WTC11 (cell line): ENCODE measurements at regions not wholly inside any gene's neighbourhood (a gene's known extent, or its start where the extent isn't known, plus 50 kb on each side); places are given as distances from the start of the nearest gene placed in this dataset.

Source experiments
- ATAC-seq: fragments of 200-7000 bp; cut with Tn5 transposase; 2 replicates; pipeline ENCODE4 v1.10.0; 2021; ENCODE audit warnings: mild to moderate bottlenecking, moderate library complexity
- CTCF ChIA-PET: fragments of 300-600 bp; sonication (Branson Sonifier 250); formaldehyde crosslinking; loops from one replicate; lab custom pipeline; 2021; ENCODE audit warnings: antibody characterized with exemption; lab: Charles Lee
- POLR2A ChIA-PET: fragments of 350-600 bp; sonication (Branson Sonifier 250); formaldehyde crosslinking; loops from one replicate; lab custom pipeline; 2021; ENCODE audit warnings: antibody characterized with exemption; lab: Charles Lee
- DNase-seq: peaks from one replicate; pipeline ENCODE4 v3.0.0; 2021; ENCODE audit warnings: low spot score
- H3K27ac Mint-ChIP-seq: 2 replicates; pipeline ENCODE4 v1.8.0; 2021; ENCODE audit warnings: mixed read lengths
- H3K27me3 Mint-ChIP-seq: 2 replicates; pipeline ENCODE4 v1.8.0; 2021; ENCODE audit warnings: low read depth, mild to moderate bottlenecking, moderate library complexity, mixed read lengths
- H3K36me3 Mint-ChIP-seq: 2 replicates; pipeline ENCODE4 v1.8.0; 2021; ENCODE audit warnings: mixed read lengths
- H3K4me1 Mint-ChIP-seq: 2 replicates; pipeline ENCODE4 v1.8.0; 2022; ENCODE audit warnings: mixed read lengths
- H3K4me3 Mint-ChIP-seq: 2 replicates; pipeline ENCODE4 v1.8.0; 2021; ENCODE audit warnings: mild to moderate bottlenecking, moderate library complexity, mixed read lengths
- H3K9me3 Mint-ChIP-seq: 2 replicates; pipeline ENCODE4 v1.8.0; 2021; ENCODE audit warnings: mixed read lengths
- ATF1 ChIP-seq: sonication (generic); formaldehyde crosslinking; IDR thresholded peaks from 2 replicates; pipeline ENCODE4 v1.8.1; 2023; ENCODE audit warnings: mild to moderate bottlenecking, moderate library complexity, missing genetic modification reagents
- CREM ChIP-seq: sonication (generic); formaldehyde crosslinking; IDR thresholded peaks from 2 replicates; pipeline ENCODE4 v1.8.1; 2022; ENCODE audit warnings: mild to moderate bottlenecking, missing genetic modification reagents, moderate library complexity
- ELF4 ChIP-seq: sonication (generic); formaldehyde crosslinking; IDR thresholded peaks from 2 replicates; pipeline ENCODE4 v1.8.1; 2022; ENCODE audit warnings: low read depth, mild to moderate bottlenecking, moderate library complexity, missing genetic modification reagents
- EMX1 ChIP-seq: fragments of 250-450 bp; sonication (Bioruptor Pico); IDR thresholded peaks from 2 replicates; pipeline ENCODE4 v1.8.0; 2021; ENCODE audit warnings: mild to moderate bottlenecking
- FOXK1 ChIP-seq: sonication (generic); formaldehyde crosslinking; IDR thresholded peaks from 2 replicates; pipeline ENCODE4 v1.8.0; 2022; ENCODE audit warnings: mild to moderate bottlenecking, moderate library complexity, missing genetic modification reagents
- GABPB1 ChIP-seq: sonication (generic); formaldehyde crosslinking; IDR thresholded peaks from 2 replicates; pipeline ENCODE4 v1.8.1; 2023; ENCODE audit warnings: mild to moderate bottlenecking, missing genetic modification reagents
- GTF2I ChIP-seq: fragments of 250-450 bp; sonication (Bioruptor Pico); conservative IDR thresholded peaks from 2 replicates; pipeline ENCODE4 v1.4.0; 2021; ENCODE audit warnings: mild to moderate bottlenecking
- IRF2 ChIP-seq: sonication (generic); formaldehyde crosslinking; IDR thresholded peaks from 2 replicates; pipeline ENCODE4 v1.8.0; 2022; ENCODE audit warnings: low read depth, missing genetic modification reagents, borderline replicate concordance
- NR2C2 ChIP-seq: sonication (generic); formaldehyde crosslinking; IDR thresholded peaks from 2 replicates; pipeline ENCODE4 v1.8.0; 2022; ENCODE audit warnings: mild to moderate bottlenecking, missing genetic modification reagents
- OVOL2 ChIP-seq: fragments of 250-450 bp; sonication (Bioruptor Pico); IDR thresholded peaks from 2 replicates; pipeline ENCODE4 v1.9.0; 2021; ENCODE audit warnings: mild to moderate bottlenecking, borderline replicate concordance
- RELA ChIP-seq: sonication (generic); formaldehyde crosslinking; IDR thresholded peaks from 2 replicates; pipeline ENCODE4 v1.8.1; 2022; ENCODE audit warnings: missing genetic modification reagents, mild to moderate bottlenecking, borderline replicate concordance
- RORB ChIP-seq: fragments of 250-450 bp; sonication (Bioruptor Pico); IDR thresholded peaks from 2 replicates; pipeline ENCODE4 v1.9.0; 2021; ENCODE audit warnings: mild to moderate bottlenecking
- SP1 ChIP-seq: sonication (generic); formaldehyde crosslinking; conservative IDR thresholded peaks from 2 replicates; pipeline ENCODE4 v1.8.1; 2022; ENCODE audit warnings: missing genetic modification reagents
- TCF7 ChIP-seq: sonication (generic); formaldehyde crosslinking; IDR thresholded peaks from 2 replicates; pipeline ENCODE4 v1.8.0; 2022; ENCODE audit warnings: mild to moderate bottlenecking, low read depth, missing genetic modification reagents, moderate library complexity
- TP53 ChIP-seq: sonication (generic); formaldehyde crosslinking; IDR thresholded peaks from 2 replicates; pipeline ENCODE4 v1.8.1; 2023; ENCODE audit warnings: mild to moderate bottlenecking, missing genetic modification reagents
- ZNF219 ChIP-seq: sonication (generic); formaldehyde crosslinking; IDR thresholded peaks from 2 replicates; pipeline ENCODE4 v1.8.0; 2023; ENCODE audit warnings: missing genetic modification reagents, mild to moderate bottlenecking, borderline replicate concordance
- ZNF263 ChIP-seq: sonication (generic); formaldehyde crosslinking; IDR thresholded peaks from 2 replicates; pipeline ENCODE4 v1.8.1; 2022; ENCODE audit warnings: low read depth, mild to moderate bottlenecking, moderate library complexity, missing genetic modification reagents
- ZNF317 ChIP-seq: sonication (generic); formaldehyde crosslinking; IDR thresholded peaks from 2 replicates; pipeline ENCODE4 v1.8.1; 2023; ENCODE audit warnings: low read depth, mild to moderate bottlenecking, moderate library complexity, missing genetic modification reagents, borderline replicate concordance
- TF ChIP-seq, protein P1 (sequence below): sonication (generic); formaldehyde crosslinking; IDR thresholded peaks from 2 replicates; pipeline ENCODE4 v1.8.0; 2022; ENCODE audit warnings: mild to moderate bottlenecking, missing genetic modification reagents
- TF ChIP-seq, protein P2 (sequence below): sonication (generic); formaldehyde crosslinking; IDR thresholded peaks from 2 replicates; pipeline ENCODE4 v1.8.1; 2022; ENCODE audit warnings: mild to moderate bottlenecking, moderate library complexity, missing genetic modification reagents
- TF ChIP-seq, protein P3 (sequence below): sonication (generic); formaldehyde crosslinking; IDR thresholded peaks from 2 replicates; pipeline ENCODE4 v1.8.1; 2022; ENCODE audit warnings: mild to moderate bottlenecking, missing genetic modification reagents, moderate library complexity, borderline replicate concordance
- TF ChIP-seq, protein P4 (sequence below): sonication (generic); formaldehyde crosslinking; conservative IDR thresholded peaks from 2 replicates; pipeline ENCODE4 v1.8.1; 2023; ENCODE audit warnings: mild to moderate bottlenecking, low read depth, missing genetic modification reagents, moderate library complexity
- TF ChIP-seq, protein P5 (sequence below): sonication (generic); formaldehyde crosslinking; IDR thresholded peaks from 2 replicates; pipeline ENCODE4 v1.8.0; 2022; ENCODE audit warnings: mild to moderate bottlenecking, missing genetic modification reagents
- TF ChIP-seq, protein P6 (sequence below): fragments of 250-450 bp; sonication (Bioruptor Pico); IDR thresholded peaks from 2 replicates; pipeline ENCODE4 v1.9.0; 2021; ENCODE audit warnings: moderate library complexity, mild to moderate bottlenecking, inconsistent platforms, borderline replicate concordance
- TF ChIP-seq, protein P7 (sequence below): sonication (generic); formaldehyde crosslinking; conservative IDR thresholded peaks from 2 replicates; pipeline ENCODE4 v1.8.1; 2022; ENCODE audit warnings: mild to moderate bottlenecking, missing genetic modification reagents
- TF ChIP-seq, protein P8 (sequence below): fragments of 250-450 bp; sonication (Bioruptor Pico); conservative IDR thresholded peaks from 2 replicates; pipeline ENCODE4 v1.9.0; 2021; ENCODE audit warnings: mild to moderate bottlenecking

DNA sequence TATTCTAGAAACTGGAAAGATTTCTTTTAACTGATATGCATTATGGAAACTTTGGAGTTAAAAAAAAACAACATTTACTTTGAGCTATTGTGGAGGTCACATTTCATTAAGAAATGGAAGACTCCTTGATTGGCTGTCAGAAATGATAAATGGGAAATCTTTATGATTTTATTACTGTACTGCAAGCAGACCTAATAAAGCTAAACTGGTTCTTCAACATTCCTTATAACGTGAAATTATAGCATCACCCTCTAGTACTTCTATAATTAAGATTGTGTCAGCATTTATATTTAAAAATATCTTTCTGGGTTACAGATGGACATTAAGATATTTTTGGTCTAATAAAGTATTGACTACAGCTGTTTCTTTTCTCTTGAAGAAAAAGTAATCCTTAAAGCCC lies 213.8 kb upstream of the PACRGL start (continued):
- TF ChIP-seq ATF1 (CRISPR knock-in tag) (no peak), OVOL2 (CRISPR knock-in tag) (no peak), ZNF263 (no peak)
- TF ChIP-seq, protein P1, sequence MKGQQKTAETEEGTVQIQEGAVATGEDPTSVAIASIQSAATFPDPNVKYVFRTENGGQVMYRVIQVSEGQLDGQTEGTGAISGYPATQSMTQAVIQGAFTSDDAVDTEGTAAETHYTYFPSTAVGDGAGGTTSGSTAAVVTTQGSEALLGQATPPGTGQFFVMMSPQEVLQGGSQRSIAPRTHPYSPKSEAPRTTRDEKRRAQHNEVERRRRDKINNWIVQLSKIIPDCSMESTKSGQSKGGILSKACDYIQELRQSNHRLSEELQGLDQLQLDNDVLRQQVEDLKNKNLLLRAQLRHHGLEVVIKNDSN (CRISPR knock-in tag): no peak

DNA sequence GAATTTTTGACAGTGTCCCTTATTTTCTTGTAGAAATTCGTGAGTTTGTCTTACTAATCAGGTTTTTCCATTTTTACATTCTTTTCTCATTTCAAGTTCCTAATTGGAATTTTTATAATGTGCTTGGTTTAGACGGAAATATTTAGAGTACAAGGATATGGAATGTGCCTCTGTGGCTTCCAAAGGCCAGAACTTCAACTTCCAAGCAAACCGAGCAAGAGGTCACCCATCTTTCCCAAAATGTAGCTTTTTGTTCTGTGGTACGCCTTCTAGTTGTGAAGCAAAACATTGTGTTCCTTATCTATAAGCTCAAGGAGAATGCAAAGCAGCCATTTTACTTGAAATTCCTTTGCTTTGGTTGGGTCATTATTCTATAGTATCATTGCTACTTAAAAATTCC lies 212.8 kb upstream of the PACRGL start:
- CTCF ChIA-PET: interaction anchor here (0.6 to 0.8 kb wide), 2 partner anchors 125 to 209 kb away, joined by 3 to 4 read pairs; no protein-coding TSS in a partner anchor
- H3K4me3 Mint-ChIP-seq: no peak overlapping the region
- no peaks in the 10 kb centered on the region for H3K36me3 Mint-ChIP-seq
- no peaks in the 10 kb centered on the region for H3K4me1 Mint-ChIP-seq
- no peaks in the 10 kb centered on the region for H3K9me3 Mint-ChIP-seq
- no peak for DNase-seq
- H3K27me3 Mint-ChIP-seq: no peaks in the 10 kb centered on the region
- TF ChIP-seq GTF2I (CRISPR knock-in tag) (no peak), CREM (no peak), SP1 (CRISPR knock-in tag) (no peak), FOXK1 (CRISPR knock-in tag) (no peak), RELA (CRISPR knock-in tag) (no peak), GABPB1 (no peak), IRF2 (CRISPR knock-in tag) (no peak), EMX1 (no peak), ELF4 (CRISPR knock-in tag) (no peak)
- TF ChIP-seq, protein P2, sequence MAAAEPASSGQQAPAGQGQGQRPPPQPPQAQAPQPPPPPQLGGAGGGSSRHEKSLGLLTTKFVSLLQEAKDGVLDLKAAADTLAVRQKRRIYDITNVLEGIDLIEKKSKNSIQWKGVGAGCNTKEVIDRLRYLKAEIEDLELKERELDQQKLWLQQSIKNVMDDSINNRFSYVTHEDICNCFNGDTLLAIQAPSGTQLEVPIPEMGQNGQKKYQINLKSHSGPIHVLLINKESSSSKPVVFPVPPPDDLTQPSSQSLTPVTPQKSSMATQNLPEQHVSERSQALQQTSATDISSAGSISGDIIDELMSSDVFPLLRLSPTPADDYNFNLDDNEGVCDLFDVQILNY: no peak
- TF ChIP-seq, protein P3, sequence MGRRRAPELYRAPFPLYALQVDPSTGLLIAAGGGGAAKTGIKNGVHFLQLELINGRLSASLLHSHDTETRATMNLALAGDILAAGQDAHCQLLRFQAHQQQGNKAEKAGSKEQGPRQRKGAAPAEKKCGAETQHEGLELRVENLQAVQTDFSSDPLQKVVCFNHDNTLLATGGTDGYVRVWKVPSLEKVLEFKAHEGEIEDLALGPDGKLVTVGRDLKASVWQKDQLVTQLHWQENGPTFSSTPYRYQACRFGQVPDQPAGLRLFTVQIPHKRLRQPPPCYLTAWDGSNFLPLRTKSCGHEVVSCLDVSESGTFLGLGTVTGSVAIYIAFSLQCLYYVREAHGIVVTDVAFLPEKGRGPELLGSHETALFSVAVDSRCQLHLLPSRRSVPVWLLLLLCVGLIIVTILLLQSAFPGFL: no peak
- TF ChIP-seq, protein P4, sequence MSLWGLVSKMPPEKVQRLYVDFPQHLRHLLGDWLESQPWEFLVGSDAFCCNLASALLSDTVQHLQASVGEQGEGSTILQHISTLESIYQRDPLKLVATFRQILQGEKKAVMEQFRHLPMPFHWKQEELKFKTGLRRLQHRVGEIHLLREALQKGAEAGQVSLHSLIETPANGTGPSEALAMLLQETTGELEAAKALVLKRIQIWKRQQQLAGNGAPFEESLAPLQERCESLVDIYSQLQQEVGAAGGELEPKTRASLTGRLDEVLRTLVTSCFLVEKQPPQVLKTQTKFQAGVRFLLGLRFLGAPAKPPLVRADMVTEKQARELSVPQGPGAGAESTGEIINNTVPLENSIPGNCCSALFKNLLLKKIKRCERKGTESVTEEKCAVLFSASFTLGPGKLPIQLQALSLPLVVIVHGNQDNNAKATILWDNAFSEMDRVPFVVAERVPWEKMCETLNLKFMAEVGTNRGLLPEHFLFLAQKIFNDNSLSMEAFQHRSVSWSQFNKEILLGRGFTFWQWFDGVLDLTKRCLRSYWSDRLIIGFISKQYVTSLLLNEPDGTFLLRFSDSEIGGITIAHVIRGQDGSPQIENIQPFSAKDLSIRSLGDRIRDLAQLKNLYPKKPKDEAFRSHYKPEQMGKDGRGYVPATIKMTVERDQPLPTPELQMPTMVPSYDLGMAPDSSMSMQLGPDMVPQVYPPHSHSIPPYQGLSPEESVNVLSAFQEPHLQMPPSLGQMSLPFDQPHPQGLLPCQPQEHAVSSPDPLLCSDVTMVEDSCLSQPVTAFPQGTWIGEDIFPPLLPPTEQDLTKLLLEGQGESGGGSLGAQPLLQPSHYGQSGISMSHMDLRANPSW (CRISPR knock-in tag): no peak
- TF ChIP-seq, protein P5, sequence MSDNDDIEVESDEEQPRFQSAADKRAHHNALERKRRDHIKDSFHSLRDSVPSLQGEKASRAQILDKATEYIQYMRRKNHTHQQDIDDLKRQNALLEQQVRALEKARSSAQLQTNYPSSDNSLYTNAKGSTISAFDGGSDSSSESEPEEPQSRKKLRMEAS (CRISPR knock-in tag): no peak
- no peak overlapping the region for H3K27ac Mint-ChIP-seq
- POLR2A ChIA-PET: no interaction called here
- no peak for ATAC-seq

DNA sequence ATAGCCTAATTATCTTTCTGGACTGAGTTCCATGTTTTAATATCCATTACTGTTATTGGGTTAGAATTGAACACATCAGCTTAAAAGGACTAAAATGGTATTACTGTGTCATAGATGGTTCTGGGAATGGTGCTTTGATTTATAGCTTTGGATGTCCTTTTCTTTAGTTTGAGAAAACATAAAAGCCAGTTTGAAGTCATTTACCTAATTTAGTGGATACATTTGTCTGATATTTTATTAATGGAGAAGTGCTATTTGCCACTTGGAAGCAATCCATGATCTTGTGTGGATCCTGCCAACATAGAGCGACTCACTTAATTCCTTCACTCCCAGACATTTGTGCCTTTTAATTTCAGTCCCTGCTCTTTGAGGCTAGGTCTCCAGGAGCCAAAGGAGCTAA lies 212.4 kb upstream of the PACRGL start:
- no peak for ATAC-seq
- H3K4me3 Mint-ChIP-seq: no peak overlapping the region
- H3K27ac Mint-ChIP-seq: no peak overlapping the region
- CTCF ChIA-PET: interaction anchor here (0.8 kb wide), 1 partner anchor 126 kb away, joined by 3 read pairs; no protein-coding TSS in a partner anchor
- DNase-seq: no peak
- no peaks in the 10 kb centered on the region for H3K27me3 Mint-ChIP-seq
- H3K9me3 Mint-ChIP-seq: no peaks in the 10 kb centered on the region
- no peaks in the 10 kb centered on the region for H3K36me3 Mint-ChIP-seq
- H3K4me1 Mint-ChIP-seq: no peaks in the 10 kb centered on the region
- POLR2A ChIA-PET: no interaction called here
- no peak for TF ChIP-seq GTF2I (CRISPR knock-in tag)
- TF ChIP-seq RORB (CRISPR knock-in tag): no peak
- no peak for TF ChIP-seq NR2C2 (CRISPR knock-in tag)
- no peak for TF ChIP-seq TCF7 (CRISPR knock-in tag)
- TF ChIP-seq, protein P6, sequence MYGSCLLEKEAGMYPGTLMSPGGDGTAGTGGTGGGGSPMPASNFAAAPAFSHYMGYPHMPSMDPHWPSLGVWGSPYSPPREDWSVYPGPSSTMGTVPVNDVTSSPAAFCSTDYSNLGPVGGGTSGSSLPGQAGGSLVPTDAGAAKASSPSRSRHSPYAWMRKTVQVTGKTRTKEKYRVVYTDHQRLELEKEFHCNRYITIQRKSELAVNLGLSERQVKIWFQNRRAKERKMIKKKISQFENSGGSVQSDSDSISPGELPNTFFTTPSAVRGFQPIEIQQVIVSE (CRISPR knock-in tag): no peak
- TF ChIP-seq ZNF317 (CRISPR knock-in tag): no peak
- TF ChIP-seq, protein P1 (CRISPR knock-in tag): no peak
- no peak for TF ChIP-seq ZNF219 (CRISPR knock-in tag)
- TF ChIP-seq TP53: no peak
- TF ChIP-seq, protein P7, sequence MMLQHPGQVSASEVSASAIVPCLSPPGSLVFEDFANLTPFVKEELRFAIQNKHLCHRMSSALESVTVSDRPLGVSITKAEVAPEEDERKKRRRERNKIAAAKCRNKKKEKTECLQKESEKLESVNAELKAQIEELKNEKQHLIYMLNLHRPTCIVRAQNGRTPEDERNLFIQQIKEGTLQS (CRISPR knock-in tag): no peak
- TF ChIP-seq, protein P8, sequence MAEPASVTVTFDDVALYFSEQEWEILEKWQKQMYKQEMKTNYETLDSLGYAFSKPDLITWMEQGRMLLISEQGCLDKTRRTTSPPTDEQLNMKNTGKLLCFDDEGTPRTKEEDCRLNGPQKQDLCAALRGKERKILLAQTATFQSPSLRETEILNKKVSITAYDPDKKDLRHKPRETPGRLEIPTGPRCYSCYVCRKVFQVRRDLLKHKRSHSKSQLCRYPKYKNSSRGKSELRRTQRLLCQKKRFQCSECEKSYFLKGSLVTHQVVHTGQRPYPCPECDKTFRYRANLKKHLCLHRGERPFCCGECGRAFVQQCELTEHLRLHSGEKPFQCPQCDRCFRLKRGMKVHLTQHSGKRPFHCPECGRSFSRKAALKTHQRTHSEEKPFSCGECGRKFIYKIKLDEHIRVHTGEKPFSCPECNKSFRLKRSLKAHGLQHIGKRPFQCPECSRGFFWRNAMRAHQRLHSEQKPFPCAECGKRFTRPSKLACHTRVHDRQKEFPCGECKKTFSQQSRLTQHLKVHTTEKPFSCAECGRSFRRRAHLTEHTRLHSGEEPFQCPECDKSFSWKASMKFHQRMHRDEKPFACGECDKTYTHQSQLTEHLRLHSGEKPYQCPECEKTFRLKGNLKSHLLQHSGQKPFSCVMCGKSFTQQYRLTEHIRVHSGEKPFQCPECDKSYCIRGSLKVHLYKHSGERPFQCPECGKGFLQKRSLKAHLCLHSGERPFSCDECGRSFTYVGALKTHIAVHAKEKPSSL (CRISPR knock-in tag): no peak
